ENCODE measurements at regions not wholly inside any gene's neighbourhood (a gene's known extent, or its start where the extent isn't known, plus 50 kb on each side); places are given as distances from the start of the nearest gene placed in this dataset.

- DNase-seq (ENCODE audit: low read depth in 2 of 2) = no peak
Measured at GRCh38 chr20:12371990-12372389, 454.3 kb downstream of the BTBD3 start.

GRCh38 chr20:12372557-12372956, 454.9 kb downstream of the BTBD3 start:
- DNase-seq (ENCODE audit: low read depth in 2 of 2) = no peak

GRCh38 chr20:12375967-12376366, 458.3 kb downstream of the BTBD3 start:
- DNase-seq (ENCODE audit: low read depth in 2 of 2) = no peak

- no peak for DNase-seq (ENCODE audit: low read depth in 2 of 2)
Measured at GRCh38 chr20:12383821-12384220, 466.1 kb downstream of the BTBD3 start.

- no peak for DNase-seq (ENCODE audit: low read depth in 2 of 2)
Measured at GRCh38 chr20:12386821-12387220, 469.1 kb downstream of the BTBD3 start.

- DNase-seq (ENCODE audit: low read depth in 2 of 2) = no peak
Measured at GRCh38 chr20:12391099-12391498, 473.4 kb downstream of the BTBD3 start.

GRCh38 chr20:12394786-12395185, 477.1 kb downstream of the BTBD3 start:
- no peak for DNase-seq (ENCODE audit: low read depth in 2 of 2)

- no peak for DNase-seq (ENCODE audit: low read depth in 2 of 2)
Measured at GRCh38 chr20:12395353-12395752, 477.7 kb downstream of the BTBD3 start.

- no peak for DNase-seq (ENCODE audit: low read depth in 2 of 2)
Measured at GRCh38 chr20:12395760-12396159, 478.1 kb downstream of the BTBD3 start.

- DNase-seq (ENCODE audit: low read depth in 2 of 2) = no peak
Measured at GRCh38 chr20:12399110-12399836, 481.6 kb downstream of the BTBD3 start.

- no peak for DNase-seq (ENCODE audit: low read depth in 2 of 2)
Measured at GRCh38 chr20:12404941-12405340, 487.2 kb downstream of the BTBD3 start.

- DNase-seq (ENCODE audit: low read depth in 2 of 2) = no peak
Measured at GRCh38 chr20:12406978-12407377, 489.3 kb downstream of the BTBD3 start.

- DNase-seq (ENCODE audit: low read depth in 2 of 2) = no peak
Measured at GRCh38 chr20:12409501-12409900, 491.8 kb downstream of the BTBD3 start.

- DNase-seq (ENCODE audit: low read depth in 2 of 2) = no peak
Measured at GRCh38 chr20:12410783-12411182, 493.1 kb downstream of the BTBD3 start.

GRCh38 chr20:12411246-12411940, 493.7 kb downstream of the BTBD3 start:
- no peak for DNase-seq (ENCODE audit: low read depth in 2 of 2)

- DNase-seq (ENCODE audit: low read depth in 2 of 2) = no peak
Measured at GRCh38 chr20:12413116-12413515, 495.4 kb downstream of the BTBD3 start.

GRCh38 chr20:12414446-12415274, 497.0 kb downstream of the BTBD3 start:
- DNase-seq (ENCODE audit: low read depth in 2 of 2) = no peak

- DNase-seq (ENCODE audit: low read depth in 2 of 2) = no peak
Measured at GRCh38 chr20:12416281-12416680, 498.6 kb downstream of the BTBD3 start.

GRCh38 chr20:12433724-12434123, 516.0 kb downstream of the BTBD3 start:
- no peak for DNase-seq (ENCODE audit: low read depth in 2 of 2)

GRCh38 chr20:12434672-12435071, 517.0 kb downstream of the BTBD3 start:
- no peak for DNase-seq (ENCODE audit: low read depth in 2 of 2)

- no peak for DNase-seq (ENCODE audit: low read depth in 2 of 2)
Measured at GRCh38 chr20:12435268-12435667, 517.6 kb downstream of the BTBD3 start.

GRCh38 chr20:12453711-12454110, 536.0 kb downstream of the BTBD3 start:
- DNase-seq (ENCODE audit: low read depth in 2 of 2) = no peak

GRCh38 chr20:12455148-12455547, 537.5 kb downstream of the BTBD3 start:
- DNase-seq (ENCODE audit: low read depth in 2 of 2) = no peak

Measured in stimulated activated CD4-positive, alpha-beta T cell treated with anti-CD3 and anti-CD28 coated beads, Interleukin-1b, Interleukin-23, amount 100 ng/mL, for 4 hours (primary cell).